Sigmoid colon (tissue), 4 donors: ENCODE measurements at regions not wholly inside any gene's neighbourhood (a gene's known extent, or its start where the extent isn't known, plus 50 kb on each side); places are given as distances from the start of the nearest gene placed in this dataset.

ENCODE experiments used
- POLR2A ChIP-seq, 2 donors: fragments of 450-650 bp; IDR thresholded peaks; one replicate each; pipeline ENCODE4 v1.6.1; 2016; ENCODE audit warnings: antibody characterized with exemption in 2 of 2, mild to moderate bottlenecking in 2 of 2, moderate library complexity in 2 of 2
- POLR2AphosphoS5 ChIP-seq, 4 donors: sonication (generic); formaldehyde crosslinking; IDR thresholded peaks; one replicate each; pipeline ENCODE4 v1.6.1; 2017; ENCODE audit warnings: antibody characterized with exemption in 4 of 4
- TF ChIP-seq, protein P1 (sequence below), 4 experiments: fragments of 450-650 bp in 3 of 4; fragments of 200-600 bp in 1 of 4; IDR thresholded peaks; one replicate each; pipeline ENCODE4 v1.5.1; 2016 to 2019; ENCODE audit warnings: antibody characterized with exemption in 4 of 4, mild to moderate bottlenecking in 3 of 4, moderate library complexity in 2 of 4

DNA sequence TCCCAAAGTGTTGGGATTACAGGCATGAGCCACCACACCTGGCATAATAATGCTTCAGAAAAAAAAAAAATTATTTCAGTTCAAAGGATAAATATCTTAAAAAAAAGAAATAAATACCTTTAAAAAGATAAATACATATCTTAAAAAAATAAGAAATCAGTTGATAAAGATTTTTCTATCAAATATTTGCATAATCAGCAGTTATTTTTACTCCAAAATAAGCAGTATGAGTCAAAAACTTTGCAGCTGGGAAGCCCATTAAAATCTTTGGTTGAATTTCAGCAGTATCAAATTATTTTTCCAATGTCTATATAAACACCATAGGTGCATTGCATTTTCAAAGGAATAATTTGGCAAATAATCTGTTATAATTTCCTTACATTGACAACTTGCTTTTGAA lies 202.5 kb downstream of the KBTBD8 start:
- TF ChIP-seq POLR2A (IDR thresholded peaks at IDR 0.05) (no peak), POLR2AphosphoS5 (IDR thresholded peaks at IDR 0.05) (no peak)
- TF ChIP-seq, protein P1, sequence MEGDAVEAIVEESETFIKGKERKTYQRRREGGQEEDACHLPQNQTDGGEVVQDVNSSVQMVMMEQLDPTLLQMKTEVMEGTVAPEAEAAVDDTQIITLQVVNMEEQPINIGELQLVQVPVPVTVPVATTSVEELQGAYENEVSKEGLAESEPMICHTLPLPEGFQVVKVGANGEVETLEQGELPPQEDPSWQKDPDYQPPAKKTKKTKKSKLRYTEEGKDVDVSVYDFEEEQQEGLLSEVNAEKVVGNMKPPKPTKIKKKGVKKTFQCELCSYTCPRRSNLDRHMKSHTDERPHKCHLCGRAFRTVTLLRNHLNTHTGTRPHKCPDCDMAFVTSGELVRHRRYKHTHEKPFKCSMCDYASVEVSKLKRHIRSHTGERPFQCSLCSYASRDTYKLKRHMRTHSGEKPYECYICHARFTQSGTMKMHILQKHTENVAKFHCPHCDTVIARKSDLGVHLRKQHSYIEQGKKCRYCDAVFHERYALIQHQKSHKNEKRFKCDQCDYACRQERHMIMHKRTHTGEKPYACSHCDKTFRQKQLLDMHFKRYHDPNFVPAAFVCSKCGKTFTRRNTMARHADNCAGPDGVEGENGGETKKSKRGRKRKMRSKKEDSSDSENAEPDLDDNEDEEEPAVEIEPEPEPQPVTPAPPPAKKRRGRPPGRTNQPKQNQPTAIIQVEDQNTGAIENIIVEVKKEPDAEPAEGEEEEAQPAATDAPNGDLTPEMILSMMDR (IDR thresholded peaks at IDR 0.05): no peak
